HFF-Myc (cell line): ENCODE measurements at regions not wholly inside any gene's neighbourhood (a gene's known extent, or its start where the extent isn't known, plus 50 kb on each side); places are given as distances from the start of the nearest gene placed in this dataset.

Experiments
- DNase-seq: peaks from one replicate; pipeline ENCODE4 v3.0.0-alpha.2; 2011; ENCODE audit warnings: low read depth; ENCODE audit errors: extremely low read depth
- H3K4me3 ChIP-seq: replicated peaks from 2 replicates; pipeline ENCODE4 v1.5.1; 2011; ENCODE audit warnings: low read depth, mild to moderate bottlenecking, control low read depth, low read length
- CTCF ChIP-seq: IDR thresholded peaks from 2 replicates; pipeline ENCODE4 v1.5.1; 2012; ENCODE audit warnings: mild to moderate bottlenecking, low read depth, low read length, control low read depth; ENCODE audit errors: missing control alignments

DNA sequence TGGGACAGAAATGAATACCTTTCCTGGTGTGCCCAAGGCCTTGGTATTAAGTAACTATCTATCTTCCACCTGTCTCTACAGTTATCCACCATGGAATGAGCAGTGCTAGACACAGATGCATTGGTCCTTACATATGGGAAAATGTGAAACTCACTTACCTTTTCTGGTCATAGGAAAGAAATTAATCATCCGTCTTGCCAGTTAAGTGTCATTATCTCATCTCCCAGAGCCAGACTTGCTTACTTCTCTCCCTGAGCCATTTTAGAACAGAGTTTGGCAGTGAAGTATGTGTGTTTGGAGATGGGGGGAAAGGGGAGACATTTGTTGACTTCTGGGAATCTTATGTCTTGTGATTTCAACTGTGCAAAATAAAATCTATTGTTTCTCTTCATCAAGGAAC is 1211.0 kb upstream of the CDH6 start:
- no peak for DNase-seq
- no peak for TF ChIP-seq CTCF
- H3K4me3 ChIP-seq, result no peak overlapping the region

DNA sequence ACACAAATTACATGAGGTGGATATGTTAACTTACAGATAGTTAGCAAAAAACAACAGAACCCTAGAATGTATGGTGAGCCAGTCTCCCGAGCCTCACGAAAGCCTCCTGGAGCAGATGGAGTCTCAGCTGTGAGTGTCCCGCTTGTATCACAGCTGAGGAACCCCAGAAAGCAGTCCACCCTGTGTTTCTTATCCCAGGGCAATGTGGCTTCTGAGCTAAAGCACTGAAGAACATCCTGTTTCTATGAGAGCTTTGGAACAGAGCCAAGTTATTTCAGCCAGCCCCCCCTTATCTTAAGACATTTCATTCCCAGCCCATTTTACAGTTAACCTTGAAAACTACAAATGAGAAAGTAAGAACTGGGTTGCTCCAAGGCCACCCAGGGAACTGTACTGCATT is 1220.9 kb upstream of the CDH6 start:
- H3K4me3 ChIP-seq, result no peak overlapping the region
- no peak for DNase-seq
- no peak for TF ChIP-seq CTCF

DNA sequence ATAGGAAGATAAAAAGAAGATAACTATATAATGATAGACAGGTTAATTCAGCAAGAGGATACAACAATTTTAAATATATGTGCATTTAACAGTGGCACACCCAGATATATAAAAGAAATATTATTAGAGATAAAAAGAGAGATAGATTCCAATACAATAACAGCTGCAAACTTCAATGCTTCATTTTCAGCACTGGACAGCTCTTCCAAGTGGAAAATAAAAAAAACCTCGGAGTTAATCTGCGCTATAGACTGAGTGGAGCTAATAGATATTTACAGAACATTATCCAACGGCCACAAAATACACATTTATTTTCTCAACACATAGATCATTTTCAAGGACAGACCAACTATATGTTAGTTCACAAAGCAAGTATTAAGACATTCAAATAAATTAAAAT is 1229.5 kb upstream of the CDH6 start:
- DNase-seq, result no peak
- TF ChIP-seq CTCF, result no peak
- H3K4me3 ChIP-seq, result no peak overlapping the region

GRCh38 chr5:29960323-29960722 is 1233.2 kb upstream of the CDH6 start:
- no peak for TF ChIP-seq CTCF
- no peak for DNase-seq
- no peak overlapping the region for H3K4me3 ChIP-seq

- no peak for TF ChIP-seq CTCF
- no peak overlapping the region for H3K4me3 ChIP-seq
- no peak for DNase-seq
These were observed 1242.9 kb upstream of the CDH6 start for GRCh38 chr5:29950416-29951145.

- TF ChIP-seq CTCF, result no peak
- H3K4me3 ChIP-seq, result no peak overlapping the region
- DNase-seq, result no peak
These were observed 1244.1 kb upstream of the CDH6 start for GRCh38 chr5:29949301-29949872.

DNA sequence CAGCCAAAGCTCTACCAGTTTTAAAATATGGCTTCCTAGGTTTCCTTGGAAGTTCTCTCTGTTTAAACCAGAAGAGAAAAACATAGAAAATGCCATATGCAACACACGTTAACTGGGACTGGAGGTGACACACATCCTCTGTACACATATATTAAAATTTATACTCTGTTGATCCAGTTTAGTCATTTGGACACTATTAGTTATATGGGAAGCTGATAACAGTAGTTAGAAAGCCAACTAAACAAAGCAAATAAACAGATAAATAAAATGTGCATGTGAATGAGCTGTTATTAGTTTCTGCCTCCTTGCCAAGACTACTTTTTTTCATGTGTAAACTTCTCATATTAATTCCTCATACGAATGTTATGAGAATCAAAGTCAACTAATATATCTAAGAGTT is 1249.2 kb upstream of the CDH6 start:
- TF ChIP-seq CTCF, result no peak
- DNase-seq, result no peak
- no peak overlapping the region for H3K4me3 ChIP-seq
